GM19467 (cell line): ENCODE measurements at regions not wholly inside any gene's neighbourhood (a gene's known extent, or its start where the extent isn't known, plus 50 kb on each side); places are given as distances from the start of the nearest gene placed in this dataset.

ENCODE experiments used
- ATAC-seq: cut with Tn5 transposase; IDR thresholded peaks from one replicate; pipeline ENCODE4 v1.9.1; 2021; ENCODE audit warnings: mild to moderate bottlenecking, moderate library complexity; ENCODE audit not compliant: unreplicated experiment

GRCh38 chr15:45743426-45744235 lies 108.8 kb downstream of the SQOR start:
- ATAC-seq: no peak

- no peak for ATAC-seq
These were observed 109.4 kb downstream of the SQOR start for GRCh38 chr15:45744236-45744589.

DNA sequence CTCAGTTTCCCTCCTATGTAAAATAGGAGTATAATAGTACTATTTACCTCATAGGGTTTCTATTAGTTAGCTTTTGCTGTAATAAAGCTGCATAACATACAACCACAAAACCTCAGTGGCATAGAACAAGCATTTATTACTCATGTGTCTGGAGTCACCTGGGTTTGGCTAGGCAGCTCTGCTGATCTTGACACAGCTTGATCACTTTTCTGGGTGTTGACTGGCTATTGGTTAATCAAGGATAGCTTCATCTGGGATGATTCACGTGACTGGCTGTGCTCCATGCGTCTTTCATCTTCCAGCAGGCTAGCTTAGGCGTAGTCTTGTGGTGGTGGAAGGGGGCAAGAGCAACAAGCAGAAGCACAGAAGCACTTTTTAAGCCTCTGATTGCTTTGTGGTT lies 112.6 kb downstream of the SQOR start:
- no peak for ATAC-seq

GRCh38 chr15:45751629-45752028 lies 116.8 kb downstream of the SQOR start:
- ATAC-seq: no peak

GRCh38 chr15:45759936-45760335 lies 125.1 kb downstream of the SQOR start:
- ATAC-seq: no peak

DNA sequence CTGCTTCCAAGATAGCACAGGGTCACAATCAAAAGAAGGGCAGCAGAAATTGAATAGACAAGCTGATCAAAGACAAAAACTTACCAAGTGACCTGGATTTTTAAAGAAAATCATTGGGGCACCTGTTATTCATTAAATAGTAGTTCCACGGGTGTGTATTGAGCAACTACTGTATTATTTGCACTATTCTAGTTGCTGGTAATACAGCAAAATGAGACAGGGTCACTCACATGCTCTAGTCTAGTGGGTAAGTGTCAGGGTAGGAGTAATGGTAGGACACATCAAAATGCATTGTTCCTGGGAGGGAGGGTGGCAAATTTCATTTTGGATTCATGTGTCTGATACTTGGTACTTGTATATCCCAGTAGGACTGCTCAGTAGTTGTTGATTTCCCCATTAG lies 127.9 kb downstream of the SQOR start:
- ATAC-seq: no peak

- no peak for ATAC-seq
These were observed 128.5 kb downstream of the SQOR start for GRCh38 chr15:45763170-45763869.

DNA sequence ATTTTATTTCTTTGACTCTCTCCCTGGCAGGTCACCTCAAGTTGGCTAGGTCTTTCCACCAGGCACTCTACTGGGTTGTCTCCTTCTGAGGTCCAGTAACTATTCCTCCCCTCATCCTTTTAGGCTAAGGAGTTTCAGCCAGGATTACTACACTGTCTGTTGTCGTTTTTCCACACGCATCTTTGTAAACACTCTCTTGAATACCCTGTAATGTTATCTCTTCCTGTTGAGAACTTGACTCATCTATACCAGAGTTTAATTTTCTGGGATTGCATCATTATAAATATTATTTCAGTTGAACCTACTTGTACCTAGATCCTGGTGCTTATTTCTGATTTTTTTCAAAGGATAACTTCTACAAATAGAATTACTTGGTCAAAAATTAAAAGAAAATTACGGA lies 138.3 kb downstream of the SQOR start:
- ATAC-seq: no peak

GRCh38 chr15:45776772-45777171 lies 141.9 kb downstream of the SQOR start:
- ATAC-seq: no peak

DNA sequence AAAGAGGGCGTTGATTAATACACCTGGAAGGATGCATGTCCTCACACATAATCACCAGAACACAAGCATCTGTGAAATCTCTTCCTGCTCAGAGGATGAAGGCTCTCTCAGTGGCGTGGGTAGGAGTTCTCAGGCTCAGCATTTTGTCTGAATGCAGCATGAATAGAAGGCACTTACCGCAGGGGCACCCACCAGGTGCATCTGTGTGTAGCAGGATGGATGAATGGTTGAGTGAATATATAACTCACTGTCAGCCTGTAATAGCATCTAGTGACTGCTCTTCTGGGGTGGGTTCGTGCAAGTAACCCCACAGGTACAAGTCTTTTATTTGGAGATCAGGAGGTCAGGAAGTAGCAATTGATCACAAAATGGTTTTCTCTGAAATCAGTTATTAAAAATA lies 143.0 kb downstream of the SQOR start:
- ATAC-seq: no peak

- ATAC-seq: no peak
These were observed 145.5 kb downstream of the SQOR start for GRCh38 chr15:45780352-45780751.

- ATAC-seq: no peak
These were observed 149.8 kb downstream of the SQOR start for GRCh38 chr15:45784656-45785055.

- no peak for ATAC-seq
These were observed 151.1 kb downstream of the SQOR start for GRCh38 chr15:45785897-45786296.

DNA sequence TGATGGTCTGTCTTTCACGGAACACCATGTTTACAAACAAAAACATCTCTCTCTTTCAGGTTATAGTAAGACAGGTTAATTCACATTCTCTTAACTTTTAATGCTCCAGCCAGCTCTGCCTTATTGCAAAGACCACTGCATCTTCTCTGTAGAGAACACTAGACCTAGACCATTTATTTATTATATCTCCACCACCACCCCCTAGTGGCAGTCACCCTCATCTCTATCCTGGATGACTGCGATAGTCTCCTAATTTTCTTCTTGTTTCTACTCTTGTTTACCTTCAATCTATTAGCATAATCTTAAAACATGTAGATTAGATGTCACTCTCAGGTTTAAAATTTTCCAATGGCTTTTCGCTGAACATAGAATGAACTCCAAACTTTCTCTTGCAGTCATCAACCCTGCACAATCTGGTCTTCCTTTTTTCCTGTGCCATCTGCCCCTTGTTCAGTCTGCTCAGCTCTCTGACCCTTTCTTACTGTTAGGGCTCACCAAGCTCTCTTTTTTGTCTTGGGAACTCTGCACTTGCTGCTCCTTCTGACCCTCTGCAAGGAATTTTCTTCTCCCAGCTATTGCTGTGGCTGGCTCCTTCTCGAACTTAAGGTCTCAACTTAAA lies 155.6 kb downstream of the SQOR start:
- no peak for ATAC-seq

- peak; percentile 40 for ATAC-seq
These were observed 159.5 kb downstream of the SQOR start for GRCh38 chr15:45794304-45794703.

DNA sequence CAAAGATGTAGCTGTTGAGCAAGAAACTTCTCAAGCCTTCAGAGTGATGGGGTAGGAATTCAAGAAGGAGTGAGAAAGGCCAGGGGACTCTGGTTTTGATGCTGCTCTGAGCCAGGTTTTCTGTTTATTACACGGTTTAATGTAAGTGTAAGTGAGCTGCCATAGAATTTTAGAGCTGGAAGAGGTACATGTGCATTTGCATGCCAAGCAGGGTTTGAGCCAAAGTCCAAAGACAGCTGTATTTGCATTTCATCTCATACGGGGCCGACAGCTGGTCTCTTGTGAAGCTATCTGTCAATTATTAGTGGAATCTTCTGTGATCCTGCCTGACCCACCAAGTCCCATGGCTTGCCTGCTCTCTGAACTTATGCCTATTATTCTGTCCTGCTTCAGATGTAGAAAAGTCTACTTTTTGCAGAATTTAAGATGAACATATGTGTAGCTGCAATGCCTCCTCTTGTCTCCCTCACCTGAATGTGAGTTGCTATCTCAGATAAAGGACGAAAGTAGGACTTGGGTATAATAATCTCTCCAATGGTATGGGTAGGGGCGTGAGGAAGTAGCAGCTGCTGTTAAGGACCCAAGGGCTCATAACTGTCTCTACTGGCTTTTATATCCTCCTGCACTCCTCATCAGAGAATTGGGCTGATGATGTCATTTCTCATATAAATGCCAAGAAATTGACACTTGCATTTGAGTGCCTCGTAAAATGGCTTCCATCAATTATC lies 160.0 kb downstream of the SQOR start:
- ATAC-seq: peak; percentile 52

DNA sequence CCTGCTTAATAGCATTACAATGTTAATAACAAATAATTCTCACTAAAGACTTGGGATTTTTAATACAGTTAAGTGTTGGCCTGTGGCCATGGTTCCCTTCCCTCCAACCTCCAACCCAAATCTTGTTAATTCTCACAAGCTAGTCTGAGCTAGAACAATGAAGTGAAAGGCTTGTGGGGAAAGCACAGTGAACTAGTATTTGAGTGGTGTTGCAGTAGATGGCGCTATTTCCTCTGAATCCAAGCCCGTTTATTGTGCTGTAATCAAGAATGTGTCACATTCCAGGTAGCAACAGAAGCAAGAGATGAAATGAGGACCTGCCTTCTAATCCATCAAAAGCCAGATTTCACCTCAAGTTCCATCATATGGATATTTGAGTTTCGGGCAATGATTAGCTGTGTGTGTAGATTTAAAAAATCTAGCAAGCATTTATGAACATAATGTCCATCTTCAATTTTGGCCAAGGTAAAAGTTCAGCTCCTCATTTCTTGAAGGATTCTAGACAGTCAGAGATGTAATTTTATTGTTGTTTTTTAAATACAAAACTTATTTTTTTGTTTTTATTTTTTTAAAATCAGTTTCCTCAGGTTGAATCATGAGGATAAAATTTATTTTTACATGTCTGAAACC lies 160.7 kb downstream of the SQOR start:
- ATAC-seq: no peak

DNA sequence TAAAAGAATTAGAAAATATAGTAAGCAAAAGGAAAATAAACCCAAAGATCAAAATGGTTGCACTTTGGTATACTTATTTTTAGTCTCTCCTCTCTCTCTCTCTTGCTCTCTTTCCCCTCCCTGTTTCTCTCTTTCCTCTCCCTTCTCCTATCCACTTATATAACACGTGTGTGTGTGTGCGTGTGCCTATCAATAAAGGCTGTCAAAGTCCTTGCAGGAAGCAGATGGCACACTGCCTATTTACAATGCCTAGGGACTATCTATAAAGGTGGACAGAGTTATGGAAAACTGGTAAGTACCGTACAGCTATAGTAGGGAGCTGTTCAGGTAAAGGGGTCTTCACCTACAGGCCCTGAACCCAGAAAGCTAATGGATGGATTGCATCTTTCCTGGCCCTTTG lies 161.6 kb downstream of the SQOR start:
- ATAC-seq: no peak

- no peak for ATAC-seq
These were observed 164.7 kb downstream of the SQOR start for GRCh38 chr15:45799508-45799907.

- no peak for ATAC-seq
These were observed 166.7 kb downstream of the SQOR start for GRCh38 chr15:45801543-45801942.

- no peak for ATAC-seq
These were observed 167.3 kb downstream of the SQOR start for GRCh38 chr15:45802140-45802539.
